Left kidney (tissue), 1 donor: ENCODE measurements at regions not wholly inside any gene's neighbourhood (a gene's known extent, or its start where the extent isn't known, plus 50 kb on each side); places are given as distances from the start of the nearest gene placed in this dataset.
"Not testable (repeated sequence)": the region's sequence is repeated elsewhere in the genome, so short reads cannot be mapped to it uniquely, and the experiment has no call there.

Experiments used
- DNase-seq: peaks from one replicate; pipeline ENCODE4 v3.0.0-alpha.2; 2013

GRCh38 chr16:73398604-73399003, 350.7 kb upstream of the ZFHX3 start:
- DNase-seq, result not testable (repeated sequence)

- no peak for DNase-seq
These were observed 348.6 kb upstream of the ZFHX3 start for GRCh38 chr16:73396556-73396955.

GRCh38 chr16:73390936-73391335, 343.0 kb upstream of the ZFHX3 start:
- DNase-seq, result no peak

- DNase-seq, result no peak
These were observed 342.6 kb upstream of the ZFHX3 start for GRCh38 chr16:73390491-73390890.

- DNase-seq, result no peak
These were observed 341.2 kb upstream of the ZFHX3 start for GRCh38 chr16:73389085-73389484.

GRCh38 chr16:73387979-73388378, 340.1 kb upstream of the ZFHX3 start:
- DNase-seq, result no peak

GRCh38 chr16:73385696-73386095, 337.8 kb upstream of the ZFHX3 start:
- DNase-seq, result no peak

- no peak for DNase-seq
These were observed 336.7 kb upstream of the ZFHX3 start for GRCh38 chr16:73384506-73385089.

GRCh38 chr16:73383988-73384365, 336.0 kb upstream of the ZFHX3 start:
- DNase-seq, result no peak

- no peak for DNase-seq
These were observed 335.5 kb upstream of the ZFHX3 start for GRCh38 chr16:73383195-73383987.

- no peak for DNase-seq
These were observed 330.5 kb upstream of the ZFHX3 start for GRCh38 chr16:73378471-73378870.

- no peak for DNase-seq
These were observed 323.8 kb upstream of the ZFHX3 start for GRCh38 chr16:73371584-73372319.

- DNase-seq, result no peak
These were observed 321.9 kb upstream of the ZFHX3 start for GRCh38 chr16:73369851-73370250.

- no peak for DNase-seq
These were observed 320.8 kb upstream of the ZFHX3 start for GRCh38 chr16:73368715-73369114.

- no peak for DNase-seq
These were observed 317.2 kb upstream of the ZFHX3 start for GRCh38 chr16:73365016-73365551.

- no peak for DNase-seq
These were observed 316.5 kb upstream of the ZFHX3 start for GRCh38 chr16:73364413-73364812.

GRCh38 chr16:73361061-73361460, 313.1 kb upstream of the ZFHX3 start:
- no peak for DNase-seq

- no peak for DNase-seq
These were observed 308.6 kb upstream of the ZFHX3 start for GRCh38 chr16:73356401-73357079.

- DNase-seq, result no peak
These were observed 308.1 kb upstream of the ZFHX3 start for GRCh38 chr16:73355981-73356380.

GRCh38 chr16:73354434-73354833, 306.5 kb upstream of the ZFHX3 start:
- DNase-seq, result no peak

- DNase-seq, result no peak
These were observed 303.0 kb upstream of the ZFHX3 start for GRCh38 chr16:73350707-73351452.
